ENCODE measurements at regions not wholly inside any gene's neighbourhood (a gene's known extent, or its start where the extent isn't known, plus 50 kb on each side); places are given as distances from the start of the nearest gene placed in this dataset.

DNA sequence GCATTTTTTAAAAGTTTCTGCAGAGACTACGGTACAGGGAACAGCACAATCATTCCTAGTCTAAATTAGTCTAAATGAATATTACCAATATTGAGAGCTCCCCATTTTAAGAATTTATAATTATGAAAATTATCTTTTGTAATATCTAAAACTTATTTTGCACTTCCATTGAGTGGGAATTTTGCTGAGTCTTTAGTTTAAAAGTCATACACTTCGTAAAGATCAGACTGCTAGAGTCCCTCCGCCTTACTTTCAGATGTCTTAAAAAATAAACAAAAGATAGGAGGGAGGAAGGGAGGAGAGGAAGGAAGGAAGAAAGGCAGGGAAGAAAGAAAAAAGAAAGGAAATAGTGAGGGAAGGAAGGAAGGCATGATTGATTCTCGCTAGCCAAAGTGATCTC is 278.2 kb upstream of the PRDM1 start:
- DNase-seq = no peak

DNA sequence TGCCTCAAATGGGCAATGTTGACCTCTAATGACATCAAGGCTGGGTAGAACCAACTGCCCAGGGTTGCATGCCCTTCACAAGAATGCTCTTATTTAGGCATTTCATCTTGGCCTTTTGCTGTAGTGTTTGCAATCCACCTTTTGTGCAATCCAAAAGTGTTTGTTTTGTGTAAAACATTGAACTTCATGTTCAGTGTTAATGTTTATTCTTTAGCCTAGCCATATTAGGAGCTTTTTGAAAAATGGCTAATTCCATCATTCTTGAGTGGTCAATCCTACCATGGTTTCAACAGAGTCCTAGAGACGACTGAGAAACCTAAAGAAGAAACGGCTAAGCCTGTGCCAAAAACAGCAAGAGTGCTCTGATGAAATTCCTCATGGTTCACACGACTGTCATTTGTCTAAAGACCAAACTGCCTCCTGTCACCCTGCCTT is 279.6 kb upstream of the PRDM1 start:
- no peak for DNase-seq

DNA sequence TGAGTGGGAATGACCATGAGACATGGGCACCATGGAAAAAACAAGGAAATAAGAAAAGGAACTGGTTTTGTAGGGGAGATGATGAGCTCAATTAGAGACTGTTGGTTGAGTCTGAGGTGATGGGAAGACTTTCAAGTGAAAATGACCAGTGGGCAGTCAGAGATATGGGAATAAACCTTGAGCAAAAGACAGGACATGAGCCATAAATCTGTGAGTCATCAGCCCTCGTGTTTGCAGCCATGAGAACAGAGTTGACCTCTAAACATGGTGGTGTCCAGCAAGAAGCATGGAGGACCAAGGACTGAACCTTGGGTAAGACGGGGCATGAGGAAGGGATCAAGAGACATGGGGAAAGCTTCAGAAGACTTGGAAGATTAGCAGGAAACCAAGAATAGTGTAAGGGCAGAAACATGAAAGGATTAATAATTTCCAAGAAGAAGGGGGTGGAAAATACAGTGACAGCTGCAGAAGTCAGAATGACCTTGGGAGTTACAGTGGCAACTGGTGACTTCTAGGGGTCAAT is 280.6 kb upstream of the PRDM1 start:
- DNase-seq = no peak

DNA sequence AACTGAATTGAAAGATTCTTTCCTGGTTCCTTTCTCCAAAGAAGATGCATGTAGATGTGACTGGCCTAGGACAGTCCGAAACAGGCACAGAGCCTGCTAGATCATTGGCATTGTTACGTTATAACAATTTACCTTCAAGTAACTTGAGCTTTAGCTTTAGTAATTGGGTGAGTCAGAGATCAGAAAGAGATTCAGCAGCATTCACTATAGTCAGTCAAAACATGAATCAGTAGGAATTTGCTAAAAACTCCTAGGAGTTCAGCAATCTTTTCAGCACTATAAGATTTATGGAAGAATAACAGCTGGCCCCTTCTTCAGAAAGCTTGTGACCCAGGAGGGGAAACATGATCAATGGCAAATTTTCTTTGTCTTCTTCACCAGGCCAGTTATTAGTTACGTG is 281.7 kb upstream of the PRDM1 start:
- DNase-seq = no peak

DNA sequence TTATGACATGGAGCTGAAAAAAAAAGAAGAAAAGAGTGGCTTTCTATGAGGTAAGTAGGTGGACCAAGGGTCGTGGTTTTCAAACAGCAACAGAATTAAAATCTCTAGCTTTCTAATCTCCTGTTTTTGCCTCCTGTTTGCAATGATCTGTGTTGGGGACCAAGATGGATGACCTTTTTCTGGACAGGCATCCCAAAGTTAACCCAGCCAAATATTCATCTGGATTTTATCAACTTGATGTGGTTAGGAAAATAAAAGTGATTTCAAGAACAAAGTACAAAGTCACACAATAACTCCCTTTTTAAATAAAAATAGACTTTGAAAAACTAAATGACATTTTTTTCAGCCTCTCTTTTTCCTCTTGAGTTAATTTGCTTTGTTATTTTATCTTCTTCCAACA is 282.1 kb upstream of the PRDM1 start:
- DNase-seq = no peak

DNA sequence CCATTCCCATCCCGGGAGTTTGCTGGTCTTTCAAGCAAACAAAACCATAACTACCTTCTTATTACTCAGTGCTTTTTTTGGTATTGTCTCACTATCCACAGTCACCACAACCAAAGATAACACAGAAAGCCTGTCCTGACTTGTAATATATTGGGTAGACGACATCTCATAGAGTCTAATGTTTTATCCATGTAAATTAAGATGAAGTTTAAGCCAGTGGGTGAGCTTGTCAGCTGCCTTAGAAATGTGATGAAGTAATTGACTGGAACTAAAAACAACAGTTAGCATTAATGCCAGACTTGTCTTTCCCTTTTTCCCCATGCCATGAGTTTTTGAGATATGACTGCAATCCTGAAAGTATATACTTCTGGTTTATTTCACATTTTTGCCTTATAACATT is 282.7 kb upstream of the PRDM1 start:
- DNase-seq = no peak

DNA sequence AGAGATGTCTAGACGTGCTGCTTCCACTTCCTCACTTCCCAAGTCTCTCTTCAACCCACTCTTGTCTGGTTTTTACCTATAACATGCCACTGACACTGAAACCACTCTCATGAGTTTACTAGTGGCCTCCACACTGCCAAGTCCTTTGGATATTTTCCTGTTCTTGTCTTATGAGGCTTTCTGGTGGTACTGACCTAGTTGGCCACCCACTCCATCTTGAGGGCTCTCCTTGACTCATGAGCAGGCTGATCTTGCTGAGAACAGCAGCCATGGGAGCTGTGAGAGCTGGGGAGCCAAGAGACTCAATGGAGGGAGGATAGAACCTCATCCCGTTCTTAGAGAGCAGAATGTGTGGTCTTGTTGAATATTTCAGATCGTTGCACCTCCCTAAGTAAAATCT is 283.4 kb upstream of the PRDM1 start:
- no peak for DNase-seq

DNA sequence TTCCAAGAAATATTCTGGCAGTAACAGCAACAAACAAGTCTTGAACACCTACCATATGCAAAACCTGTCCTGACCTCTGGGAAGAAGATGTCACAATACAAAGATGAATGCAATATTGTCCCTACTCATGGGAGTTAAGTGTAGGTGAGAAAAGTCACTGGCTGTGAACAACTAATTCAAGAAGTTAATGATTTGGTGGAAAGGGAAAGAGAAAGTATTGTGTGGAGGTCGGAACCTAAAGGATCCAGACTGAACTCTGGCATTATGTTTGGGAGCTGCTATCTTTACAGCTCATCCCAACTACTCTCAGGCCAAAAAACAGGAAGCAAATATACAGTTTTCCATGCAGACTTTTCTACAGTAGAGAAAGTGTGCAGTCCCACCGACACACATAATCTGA is 285.3 kb upstream of the PRDM1 start:
- no peak for DNase-seq

DNA sequence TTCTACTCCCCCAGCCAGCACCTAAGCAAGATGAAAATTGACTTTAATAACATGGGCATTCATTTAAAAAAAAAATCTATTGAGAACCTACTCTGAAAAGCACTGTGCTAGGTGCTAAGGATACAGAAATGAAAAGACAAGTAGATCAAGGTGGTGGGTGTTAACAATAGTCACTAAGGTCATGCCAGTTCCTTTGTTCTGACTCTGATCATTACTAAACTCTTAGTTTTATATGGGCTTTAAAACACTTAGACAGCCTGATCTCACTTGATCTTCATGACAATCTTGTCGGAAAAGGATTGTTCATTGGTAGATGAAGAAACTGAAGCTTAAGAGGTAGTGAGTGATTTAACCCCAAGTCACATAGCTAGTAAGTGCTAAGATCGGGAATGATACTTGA is 285.7 kb upstream of the PRDM1 start:
- no peak for DNase-seq

DNA sequence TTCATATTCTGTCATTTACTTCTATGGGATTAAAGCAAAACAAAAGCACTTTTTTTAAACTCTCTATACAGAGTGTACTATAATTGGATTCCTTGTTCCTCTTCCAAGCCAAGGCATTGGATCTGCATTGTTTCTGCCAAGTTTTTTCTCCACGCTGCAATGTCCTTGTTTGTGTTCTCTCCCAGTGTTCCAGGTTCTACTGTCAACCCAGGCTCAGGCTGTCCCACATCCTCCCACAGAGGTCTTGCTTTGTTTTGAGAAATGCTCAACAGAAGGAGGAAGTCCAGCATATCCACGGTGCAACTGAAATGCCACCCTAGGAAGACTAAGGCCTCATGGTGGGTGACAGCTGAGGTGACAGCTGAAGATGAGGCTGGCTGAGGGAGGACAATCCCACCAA is 287.1 kb upstream of the PRDM1 start:
- DNase-seq = no peak

DNA sequence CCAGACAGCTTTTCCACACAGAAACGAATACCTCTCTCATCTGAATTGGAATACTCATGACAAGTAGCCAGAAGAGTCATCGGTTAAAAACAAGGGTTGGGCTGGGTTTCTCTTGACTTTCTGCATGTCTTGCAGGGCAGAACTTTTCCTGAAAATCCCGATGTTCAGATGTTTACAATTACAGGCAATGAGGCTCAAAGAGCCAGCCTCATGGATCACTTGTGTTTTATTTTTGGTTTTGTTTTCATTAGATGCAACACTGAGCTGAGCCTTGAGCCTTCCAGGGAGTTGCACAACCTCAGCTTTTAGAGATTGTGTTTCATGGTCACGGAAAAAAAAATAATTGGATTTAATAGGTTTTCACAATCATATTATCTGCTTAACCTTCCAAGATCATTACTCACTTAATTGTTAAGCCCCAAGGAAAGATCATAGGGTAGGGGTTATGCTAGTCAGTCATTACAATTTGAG is 288.1 kb upstream of the PRDM1 start:
- no peak for DNase-seq

DNA sequence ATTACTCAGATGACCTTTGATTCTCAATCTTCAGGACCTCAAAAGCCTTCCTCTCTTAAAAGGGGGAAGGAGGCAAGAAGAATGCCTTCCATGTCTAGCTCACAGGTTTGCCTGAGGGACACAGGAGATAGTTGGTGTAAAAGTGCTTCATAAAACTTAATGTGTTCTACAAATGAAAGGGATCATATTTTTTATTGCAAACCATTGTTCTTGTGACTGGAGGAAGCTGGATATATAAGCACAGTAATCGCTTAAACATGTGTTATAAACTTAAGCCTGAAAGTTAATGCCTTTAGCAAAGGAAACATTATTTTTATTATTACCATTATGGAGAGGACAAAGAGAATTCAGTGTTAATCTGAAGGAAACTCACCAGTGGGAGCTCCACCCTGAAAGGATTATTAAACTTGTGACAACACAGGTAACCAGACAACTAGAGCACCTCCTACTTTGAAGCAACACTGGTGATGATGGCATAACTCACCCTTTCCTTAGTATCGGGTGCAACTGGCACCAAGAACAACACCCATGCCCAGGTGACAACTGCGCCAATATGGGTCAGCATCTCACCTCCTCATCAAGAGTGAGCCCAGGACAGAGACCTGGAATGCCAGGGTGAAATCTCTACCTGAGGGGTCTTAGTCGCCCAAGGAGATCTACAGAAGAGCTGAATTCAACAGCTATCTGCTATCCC is 288.7 kb upstream of the PRDM1 start:
- DNase-seq = no peak

DNA sequence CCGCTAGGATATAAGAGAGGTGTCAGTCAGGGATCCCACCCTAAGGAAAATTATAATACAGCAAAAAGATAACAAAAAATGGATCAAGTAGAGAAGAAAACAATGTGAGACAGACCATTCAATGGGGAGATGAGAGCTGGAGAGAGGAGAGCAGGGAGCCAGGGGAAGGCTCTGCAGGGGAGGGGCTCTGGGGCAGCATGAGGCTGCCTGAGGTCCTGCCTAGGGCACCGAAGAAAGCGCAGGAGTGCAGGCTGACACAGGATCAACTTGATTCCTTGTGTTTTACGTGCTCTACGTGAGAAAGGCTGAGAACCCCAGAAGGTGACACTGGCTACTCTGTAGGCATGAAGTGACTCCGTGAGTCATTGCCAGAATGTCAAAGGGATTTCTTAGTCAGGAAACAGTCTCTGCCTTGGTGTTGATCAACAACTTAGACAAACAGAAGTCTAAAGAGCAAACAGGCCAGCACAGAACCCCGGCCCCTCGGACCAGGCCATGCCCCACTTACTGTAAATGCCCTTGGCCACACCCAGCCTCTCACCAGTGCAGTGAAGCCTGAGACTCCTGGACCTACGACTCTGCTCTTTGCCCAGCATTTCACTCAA is 290.1 kb upstream of the PRDM1 start:
- peak; percentile 54 for DNase-seq

DNA sequence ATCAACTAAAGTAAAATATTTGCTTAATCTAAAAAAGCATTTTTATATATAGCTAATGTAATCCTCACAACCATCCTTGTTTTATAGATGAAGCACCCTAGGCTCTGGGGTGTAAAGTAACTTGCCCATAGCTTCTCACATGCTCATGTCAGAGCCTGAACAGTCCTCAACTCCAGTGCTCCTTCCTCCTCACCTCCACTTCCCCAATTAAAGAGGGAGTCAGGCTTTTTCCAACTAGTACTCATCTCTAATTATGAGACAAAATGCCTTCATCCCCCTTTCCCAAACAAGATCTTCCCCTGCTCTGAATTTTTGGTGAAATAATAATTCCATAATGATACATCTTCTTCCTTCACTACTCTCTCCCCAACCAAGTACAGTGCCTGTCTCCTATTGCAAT is 290.8 kb upstream of the PRDM1 start:
- no peak for DNase-seq

DNA sequence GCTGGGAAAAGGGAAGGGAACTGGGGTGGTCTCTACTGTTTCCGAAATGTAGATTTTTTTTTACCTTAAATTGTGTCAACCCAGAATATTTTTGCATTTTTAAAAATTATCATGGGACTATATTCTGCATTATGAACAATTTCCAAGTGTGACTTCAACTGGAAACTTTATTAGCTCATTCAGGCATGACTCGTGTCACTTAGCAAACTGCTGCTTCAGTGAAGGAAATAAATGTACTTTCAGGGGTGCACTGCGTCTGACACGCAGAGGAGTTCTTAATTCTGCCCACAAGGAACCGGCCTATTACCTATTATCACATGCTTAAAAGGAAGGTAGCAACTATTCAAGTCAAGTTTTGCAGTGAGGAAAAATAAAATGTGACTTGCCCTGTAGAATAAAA is 291.3 kb upstream of the PRDM1 start:
- DNase-seq = no peak

DNA sequence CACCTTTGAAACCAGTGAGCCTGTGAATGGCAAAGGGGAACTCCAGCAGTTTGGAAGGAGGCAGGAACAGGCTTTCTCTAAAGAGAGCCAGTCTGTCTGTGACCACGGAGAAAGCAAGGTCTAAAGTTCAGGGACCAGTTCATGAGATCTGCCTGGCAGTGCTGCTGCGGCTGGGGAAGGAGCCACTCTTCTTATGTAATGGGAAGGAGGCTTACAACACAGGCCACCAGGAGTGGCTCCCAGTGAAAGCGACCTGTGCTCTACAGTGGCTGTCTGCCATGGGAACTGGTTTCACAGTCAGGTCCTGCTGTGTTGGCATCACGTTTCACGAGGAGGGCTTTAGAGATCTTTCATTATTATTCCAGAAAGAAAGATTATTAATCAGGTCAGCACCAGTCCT is 291.9 kb upstream of the PRDM1 start:
- peak; percentile 39 for DNase-seq

DNA sequence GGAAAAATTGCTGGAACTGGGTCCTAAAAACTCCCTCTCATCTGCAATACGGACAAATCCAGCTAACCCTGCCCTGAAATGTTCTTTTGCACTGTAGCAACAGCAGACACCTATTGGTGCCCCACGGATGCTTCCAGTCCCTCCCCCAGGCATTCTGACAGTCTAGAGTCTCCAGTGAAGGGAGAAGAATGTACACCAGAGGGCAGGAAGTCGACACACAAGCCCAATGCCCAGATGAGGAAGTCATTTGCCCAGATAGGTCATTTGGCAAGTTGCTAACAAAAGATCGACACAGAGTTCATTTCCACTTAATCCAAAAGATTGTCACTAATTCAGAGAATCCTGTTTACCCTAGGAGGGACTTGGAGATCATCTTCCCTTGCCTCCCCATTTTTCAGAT is 293.0 kb upstream of the PRDM1 start:
- no peak for DNase-seq

DNA sequence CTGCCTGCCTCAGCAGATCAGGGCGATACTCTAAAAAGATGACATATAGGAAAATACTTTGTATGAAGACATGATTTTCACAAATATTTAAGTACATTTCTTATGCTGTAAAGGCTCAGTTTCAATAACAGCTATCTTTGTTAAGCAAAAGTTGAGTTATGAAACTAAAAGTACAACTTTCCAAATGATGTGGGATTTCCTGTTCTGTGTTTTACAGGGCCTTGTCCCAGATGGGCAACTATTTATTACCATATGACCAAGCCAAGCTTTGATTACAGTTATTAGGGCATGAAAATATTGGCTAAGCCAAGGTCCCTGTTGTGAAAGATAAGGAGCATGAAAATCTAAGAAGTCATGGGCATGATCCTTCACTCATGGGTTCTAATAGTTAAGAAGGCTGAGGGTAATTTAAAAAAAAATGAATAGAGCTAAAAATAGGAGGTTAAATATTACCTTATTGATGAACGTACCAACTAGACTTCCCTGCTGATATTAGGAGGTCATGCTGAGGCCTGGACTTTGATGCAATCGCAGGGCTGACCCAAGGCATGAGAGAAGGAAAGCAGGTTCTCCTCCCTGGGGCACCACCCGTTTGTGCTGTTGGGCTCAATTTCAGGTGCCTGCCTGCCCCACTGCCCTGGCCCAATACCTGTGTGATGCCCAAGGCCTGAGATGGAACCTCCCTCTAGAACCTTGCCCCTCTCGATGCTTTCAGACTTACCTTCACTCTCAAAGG is 294.4 kb upstream of the PRDM1 start:
- DNase-seq = no peak

DNA sequence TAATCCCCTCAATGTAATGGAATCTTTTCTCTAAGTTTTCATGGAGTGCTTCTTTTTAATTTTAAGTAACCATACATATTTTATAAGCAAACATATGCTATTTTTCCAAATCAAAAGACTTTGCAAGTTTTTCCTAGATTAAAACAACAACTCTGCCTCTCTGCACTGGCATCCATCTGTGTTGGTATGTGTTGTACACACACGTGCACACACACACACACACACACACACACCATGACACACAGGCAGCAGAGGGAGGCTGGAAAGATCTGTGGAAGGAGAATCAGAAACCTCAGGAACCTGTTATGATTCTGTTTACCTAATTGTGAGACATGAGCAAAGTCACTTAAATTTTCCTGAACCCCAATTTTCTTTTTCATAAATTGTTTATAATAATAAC is 295.0 kb upstream of the PRDM1 start:
- DNase-seq = no peak

DNA sequence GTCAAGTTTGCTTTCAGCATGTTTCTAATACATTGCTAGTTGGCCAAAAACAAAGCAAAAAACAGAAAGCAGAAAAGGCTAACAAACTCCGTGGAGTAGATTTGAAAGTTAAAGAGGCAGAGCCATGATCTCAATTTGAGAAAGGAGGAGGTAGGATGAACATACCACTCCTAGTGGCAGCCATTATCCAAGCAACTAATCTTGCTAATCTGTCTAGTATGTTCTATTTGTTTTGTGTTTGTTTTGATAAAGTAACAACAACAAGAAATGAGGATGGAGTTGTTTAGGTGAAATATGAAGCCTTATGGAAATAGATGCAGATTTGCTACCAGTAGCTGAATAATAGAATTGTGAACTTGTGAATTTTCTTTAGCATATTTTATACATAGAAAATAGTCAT is 295.5 kb upstream of the PRDM1 start:
- DNase-seq = no peak

DNA sequence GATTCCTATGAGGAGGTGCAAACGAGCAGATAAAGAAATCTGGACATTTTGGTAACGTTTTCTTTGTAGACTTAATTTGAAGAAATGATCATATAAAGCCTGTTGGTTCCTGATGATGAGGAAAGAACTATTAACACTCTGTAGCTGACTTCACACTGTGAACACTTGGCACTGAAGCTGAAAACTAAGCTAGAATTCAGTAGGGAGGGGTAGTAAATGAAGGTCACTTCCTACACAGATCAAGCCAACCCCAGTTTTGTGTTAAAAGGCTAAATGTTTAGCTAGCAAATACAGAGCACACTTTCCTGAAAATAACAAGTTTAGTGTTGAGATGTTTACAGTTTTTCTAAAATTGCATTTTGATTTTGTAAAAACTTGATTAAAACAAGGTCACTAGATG is 296.2 kb upstream of the PRDM1 start:
- DNase-seq = no peak

DNA sequence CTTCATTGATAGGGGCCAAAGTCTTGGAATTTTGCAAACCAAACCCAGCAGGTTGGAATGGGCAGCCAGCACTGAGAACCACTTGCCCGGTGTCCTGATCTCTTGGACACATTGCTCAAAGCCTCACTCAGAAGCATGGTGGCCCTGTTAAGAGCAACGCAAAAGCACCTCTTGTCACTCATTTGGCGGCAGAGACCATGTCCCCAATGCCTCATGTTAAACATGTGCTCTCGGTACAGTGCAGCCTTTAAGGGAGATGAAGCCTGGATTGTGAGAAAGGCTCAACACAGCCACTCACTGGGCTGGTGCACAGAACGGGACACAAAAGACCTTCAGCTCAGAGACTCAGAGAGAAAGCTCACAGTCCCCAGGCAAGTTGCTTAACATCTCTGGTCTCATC is 298.4 kb upstream of the PRDM1 start:
- DNase-seq = no peak

DNA sequence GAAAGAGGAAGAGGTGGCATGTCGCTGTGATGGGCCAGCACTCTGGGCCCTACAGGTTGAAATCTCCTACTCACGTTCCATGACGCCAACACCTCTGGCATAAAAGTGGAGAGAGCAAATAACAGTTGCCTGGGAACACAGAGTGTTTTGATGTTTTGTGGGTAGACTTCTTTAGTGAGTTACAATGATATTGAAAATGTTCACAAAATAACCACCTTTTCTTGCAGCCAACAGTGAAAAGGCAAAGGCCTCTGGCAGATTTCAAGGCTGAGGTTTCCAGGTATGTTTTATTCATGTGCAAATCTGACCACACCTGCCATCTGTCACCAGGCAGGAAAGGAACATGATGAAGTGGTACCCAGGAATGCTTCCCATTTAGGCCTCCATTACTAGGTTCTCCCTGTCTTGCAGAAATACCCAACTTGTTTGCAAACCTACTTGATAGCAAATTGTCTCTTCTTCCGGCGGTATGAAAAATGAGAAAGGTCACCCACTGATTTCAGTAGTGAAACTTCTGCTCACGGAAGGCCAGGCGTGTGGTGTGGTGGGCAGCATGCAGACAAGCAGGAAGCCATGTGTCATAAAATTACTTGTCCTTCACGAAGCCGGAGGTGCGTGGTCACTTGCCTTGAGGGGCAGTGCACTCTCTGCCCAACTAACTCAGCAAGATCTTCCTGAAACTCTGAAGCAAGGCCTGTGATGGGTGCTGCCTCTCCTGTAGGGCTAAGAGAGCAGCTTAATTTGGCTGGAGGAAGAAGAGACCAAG is 299.1 kb upstream of the PRDM1 start:
- DNase-seq = no peak

All from NCI-H510A treated with DMSO at 0.1 percent for 48 hours (cell line).